Activated naive CD4-positive, alpha-beta T cell treated with anti-CD3 and anti-CD28 coated beads for 36 hours (primary cell): ENCODE measurements at regions not wholly inside any gene's neighbourhood (a gene's known extent, or its start where the extent isn't known, plus 50 kb on each side); places are given as distances from the start of the nearest gene placed in this dataset.
"Not testable (repeated sequence)": the region's sequence is repeated elsewhere in the genome, so short reads cannot be mapped to it uniquely, and the experiment has no call there.

Experiments used
- CTCF ChIA-PET: fragments of 350-600 bp; sonication (Branson Sonifier 250); formaldehyde crosslinking; loops from one replicate; lab custom pipeline; 2021; ENCODE audit warnings: antibody characterized with exemption; lab: Charles Lee
- DNase-seq: peaks from one replicate; pipeline ENCODE4 v3.0.0-alpha.2; 2020
- H3K27ac Mint-ChIP-seq: one replicate; pipeline ENCODE4 v1.8.0; 2021; ENCODE audit warnings: mild to moderate bottlenecking, mixed read lengths
- H3K27me3 Mint-ChIP-seq: one replicate; pipeline ENCODE4 v1.8.0; 2021; ENCODE audit warnings: low read depth, mixed read lengths
- H3K36me3 Mint-ChIP-seq: one replicate; pipeline ENCODE4 v1.8.0; 2021; ENCODE audit warnings: low read depth, mixed read lengths
- H3K4me1 Mint-ChIP-seq: one replicate; pipeline ENCODE4 v1.8.0; 2021; ENCODE audit warnings: low read depth, mixed read lengths
- H3K4me3 Mint-ChIP-seq: one replicate; pipeline ENCODE4 v1.8.0; 2021; ENCODE audit warnings: mild to moderate bottlenecking, moderate library complexity, mixed read lengths
- H3K9me3 Mint-ChIP-seq: one replicate; pipeline ENCODE4 v1.8.0; 2021; ENCODE audit warnings: mixed read lengths
- intact Hi-C: fragments of 100-400 bp; cut with micrococcal nuclease; formaldehyde crosslinking; loops from one replicate; pipeline ENCODE4 v1.15.1; 2023

GRCh38 chr2:184057910-184058309 lies 540.4 kb upstream of the ZNF804A start:
- intact Hi-C loops = no loop called here
- H3K4me1 Mint-ChIP-seq = no peaks in the 10 kb centered on the region
- DNase-seq = no peak
- CTCF ChIA-PET = interaction anchor here (0.6 kb wide), 1 partner anchor 1729 kb away, joined by 3 read pairs; no protein-coding TSS in a partner anchor
- H3K9me3 Mint-ChIP-seq = peaks cover 6% of the 10 kb centered on the region
- no peak overlapping the region for H3K27ac Mint-ChIP-seq
- H3K4me3 Mint-ChIP-seq = no peak overlapping the region
- no peaks in the 10 kb centered on the region for H3K27me3 Mint-ChIP-seq
- H3K36me3 Mint-ChIP-seq = no peaks in the 10 kb centered on the region

GRCh38 chr2:184060268-184060667 lies 538.1 kb upstream of the ZNF804A start:
- H3K27me3 Mint-ChIP-seq, intact Hi-C loops, H3K4me1 Mint-ChIP-seq, H3K36me3 Mint-ChIP-seq, H3K9me3 Mint-ChIP-seq, DNase-seq, H3K4me3 Mint-ChIP-seq, CTCF ChIA-PET, H3K27ac Mint-ChIP-seq: not testable (repeated sequence)

DNA sequence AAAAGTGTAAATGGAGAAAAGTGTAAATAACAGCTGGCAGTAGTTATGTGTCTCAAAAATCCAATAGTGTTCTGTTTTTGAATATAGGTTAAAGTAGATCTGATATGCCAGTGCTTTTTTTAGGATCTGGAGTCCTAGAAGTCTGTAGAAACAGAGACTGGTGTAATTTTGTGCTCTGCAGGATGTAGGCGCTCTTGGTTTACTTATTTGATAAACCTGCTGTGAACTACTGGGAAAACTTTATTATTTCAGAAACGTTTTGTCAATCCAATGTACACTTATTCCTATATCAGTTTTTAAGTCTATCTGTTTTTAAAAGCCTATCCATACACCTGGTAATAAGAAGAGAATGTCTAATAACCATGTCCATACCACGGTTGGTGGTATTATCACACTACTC lies 530.8 kb upstream of the ZNF804A start:
- CTCF ChIA-PET = no interaction called here
- no peaks in the 10 kb centered on the region for H3K4me1 Mint-ChIP-seq
- no peak overlapping the region for H3K27ac Mint-ChIP-seq
- H3K36me3 Mint-ChIP-seq = no peaks in the 10 kb centered on the region
- no peaks in the 10 kb centered on the region for H3K27me3 Mint-ChIP-seq
- DNase-seq = no peak
- intact Hi-C loops = no loop called here
- no peak overlapping the region for H3K4me3 Mint-ChIP-seq
- peaks cover 2% of the 10 kb centered on the region for H3K9me3 Mint-ChIP-seq

DNA sequence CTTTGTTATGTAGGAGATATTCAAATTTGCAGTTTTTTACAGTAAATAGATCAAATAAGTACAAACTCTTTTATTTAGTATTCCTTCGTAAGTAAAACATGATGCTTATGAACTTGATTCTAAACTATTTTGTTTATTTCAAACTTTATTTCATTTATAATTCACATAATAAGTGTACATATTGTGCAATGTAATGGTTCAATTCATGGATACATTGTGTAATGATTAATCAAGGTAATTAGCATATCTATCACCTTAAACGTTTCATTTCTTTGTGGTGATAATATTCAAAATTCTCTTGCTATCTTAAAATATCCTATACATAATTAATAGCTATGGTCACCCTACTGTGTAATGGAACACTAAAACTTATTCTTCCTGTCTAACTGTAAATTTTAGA lies 525.9 kb upstream of the ZNF804A start:
- Mint-ChIP-seq H3K27me3 (no peaks in the 10 kb centered on the region), H3K9me3 (peaks cover 2% of the 10 kb centered on the region), H3K36me3 (no peaks in the 10 kb centered on the region), H3K4me1 (no peaks in the 10 kb centered on the region), H3K27ac (no peak overlapping the region), H3K4me3 (no peak overlapping the region)
- intact Hi-C loops = no loop called here
- no peak for DNase-seq
- CTCF ChIA-PET = no interaction called here

DNA sequence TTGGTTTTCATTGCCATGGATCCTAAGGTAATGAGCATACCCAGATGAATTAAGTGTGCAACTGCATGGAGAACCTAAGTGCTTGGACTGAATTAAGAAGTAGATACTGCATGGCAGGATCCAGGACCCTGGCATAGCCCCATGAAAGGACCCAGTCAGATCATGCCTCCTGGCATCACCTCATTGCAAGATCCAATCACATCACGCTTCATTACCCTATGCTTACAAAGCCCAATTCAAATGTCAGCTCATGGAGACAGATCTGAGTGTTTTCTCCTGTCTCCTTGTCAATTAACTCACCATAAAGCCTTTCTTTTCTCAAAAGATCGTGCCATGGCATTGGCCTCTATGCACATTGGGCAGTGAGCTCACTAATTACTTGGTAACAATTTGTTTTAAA lies 519.8 kb upstream of the ZNF804A start:
- Mint-ChIP-seq H3K27ac (no peak overlapping the region), H3K4me3 (no peak overlapping the region), H3K9me3 (peaks cover 7% of the 10 kb centered on the region), H3K27me3 (no peaks in the 10 kb centered on the region), H3K4me1 (no peaks in the 10 kb centered on the region), H3K36me3 (no peaks in the 10 kb centered on the region)
- intact Hi-C loops = no loop called here
- CTCF ChIA-PET = no interaction called here
- DNase-seq = no peak

- DNase-seq = no peak
- Mint-ChIP-seq H3K4me3 (no peak overlapping the region), H3K27me3 (no peaks in the 10 kb centered on the region), H3K27ac (no peak overlapping the region), H3K9me3 (peaks cover 10% of the 10 kb centered on the region), H3K36me3 (no peaks in the 10 kb centered on the region), H3K4me1 (no peaks in the 10 kb centered on the region)
- CTCF ChIA-PET = no interaction called here
- intact Hi-C loops = no loop called here
These were observed 506.9 kb upstream of the ZNF804A start for GRCh38 chr2:184091456-184091855.

GRCh38 chr2:184113696-184114403 lies 484.5 kb upstream of the ZNF804A start:
- Mint-ChIP-seq H3K4me3 (no peak overlapping the region), H3K27me3 (no peaks in the 10 kb centered on the region), H3K36me3 (no peaks in the 10 kb centered on the region), H3K27ac (no peak overlapping the region), H3K4me1 (no peaks in the 10 kb centered on the region), H3K9me3 (peaks cover 2% of the 10 kb centered on the region)
- no peak for DNase-seq
- CTCF ChIA-PET = no interaction called here
- intact Hi-C loops = no loop called here

DNA sequence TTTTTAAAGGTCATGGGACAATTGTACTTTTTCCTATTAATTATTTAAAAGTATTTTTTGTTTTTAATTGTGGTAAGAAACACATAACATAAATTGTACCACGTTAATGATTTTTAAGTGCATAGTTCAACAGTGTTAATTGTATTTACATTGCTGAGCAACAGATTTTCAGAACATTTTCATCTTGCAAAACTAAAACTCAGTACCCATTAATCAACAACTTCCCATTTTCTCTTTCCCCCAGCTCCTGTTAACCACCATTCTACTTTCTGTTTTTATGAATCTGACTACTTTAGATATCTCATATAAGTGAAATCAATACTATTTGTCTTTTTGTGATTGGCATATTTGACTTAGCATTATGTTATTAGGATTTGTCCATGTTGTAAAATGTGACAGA lies 483.9 kb upstream of the ZNF804A start:
- no peak for DNase-seq
- CTCF ChIA-PET = no interaction called here
- H3K4me3 Mint-ChIP-seq = no peak overlapping the region
- H3K27ac Mint-ChIP-seq = no peak overlapping the region
- no peaks in the 10 kb centered on the region for H3K4me1 Mint-ChIP-seq
- no peaks in the 10 kb centered on the region for H3K36me3 Mint-ChIP-seq
- H3K27me3 Mint-ChIP-seq = no peaks in the 10 kb centered on the region
- peaks cover 2% of the 10 kb centered on the region for H3K9me3 Mint-ChIP-seq
- intact Hi-C loops = no loop called here

GRCh38 chr2:184119989-184120800 lies 478.1 kb upstream of the ZNF804A start:
- Mint-ChIP-seq H3K4me1 (no peaks in the 10 kb centered on the region), H3K9me3 (no peaks in the 10 kb centered on the region), H3K27me3 (no peaks in the 10 kb centered on the region), H3K27ac (no peak overlapping the region), H3K36me3 (no peaks in the 10 kb centered on the region), H3K4me3 (no peak overlapping the region)
- DNase-seq = no peak
- intact Hi-C loops = no loop called here
- CTCF ChIA-PET = no interaction called here

- DNase-seq = no peak
- H3K27me3 Mint-ChIP-seq = no peaks in the 10 kb centered on the region
- H3K27ac Mint-ChIP-seq = no peak overlapping the region
- peaks cover 1% of the 10 kb centered on the region for H3K9me3 Mint-ChIP-seq
- intact Hi-C loops = no loop called here
- CTCF ChIA-PET = no interaction called here
- H3K36me3 Mint-ChIP-seq = no peaks in the 10 kb centered on the region
- no peaks in the 10 kb centered on the region for H3K4me1 Mint-ChIP-seq
- no peak overlapping the region for H3K4me3 Mint-ChIP-seq
These were observed 472.5 kb upstream of the ZNF804A start for GRCh38 chr2:184125867-184126266.

DNA sequence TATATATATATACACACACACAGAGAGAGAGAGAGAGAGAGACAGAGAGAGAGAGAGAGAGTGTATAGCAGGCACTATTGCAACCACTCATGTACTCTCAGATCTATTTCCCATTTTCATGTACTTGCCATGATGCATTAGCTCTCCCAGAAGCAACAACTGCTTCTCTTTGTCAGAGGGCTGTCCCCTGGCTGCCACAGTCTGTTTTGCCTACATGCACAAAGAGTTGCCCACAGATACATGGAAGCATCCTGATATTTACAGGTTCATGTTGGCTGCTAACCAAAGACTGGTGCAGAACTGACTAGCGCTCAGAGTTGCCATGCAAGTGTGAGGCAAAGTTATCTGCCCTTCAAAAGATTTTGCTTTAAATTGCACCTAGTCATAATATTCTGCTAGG lies 469.3 kb upstream of the ZNF804A start:
- no peaks in the 10 kb centered on the region for H3K36me3 Mint-ChIP-seq
- no peak overlapping the region for H3K4me3 Mint-ChIP-seq
- intact Hi-C loops = no loop called here
- H3K27ac Mint-ChIP-seq = no peak overlapping the region
- peaks cover 7% of the 10 kb centered on the region for H3K9me3 Mint-ChIP-seq
- no peaks in the 10 kb centered on the region for H3K4me1 Mint-ChIP-seq
- H3K27me3 Mint-ChIP-seq = no peaks in the 10 kb centered on the region
- DNase-seq = no peak
- CTCF ChIA-PET = no interaction called here

GRCh38 chr2:184137955-184138354 lies 460.4 kb upstream of the ZNF804A start:
- Mint-ChIP-seq H3K27me3 (no peaks in the 10 kb centered on the region), H3K4me1 (no peaks in the 10 kb centered on the region), H3K36me3 (no peaks in the 10 kb centered on the region), H3K9me3 (peaks cover 7% of the 10 kb centered on the region), H3K4me3 (no peak overlapping the region), H3K27ac (no peak overlapping the region)
- intact Hi-C loops = no loop called here
- CTCF ChIA-PET = no interaction called here
- no peak for DNase-seq

DNA sequence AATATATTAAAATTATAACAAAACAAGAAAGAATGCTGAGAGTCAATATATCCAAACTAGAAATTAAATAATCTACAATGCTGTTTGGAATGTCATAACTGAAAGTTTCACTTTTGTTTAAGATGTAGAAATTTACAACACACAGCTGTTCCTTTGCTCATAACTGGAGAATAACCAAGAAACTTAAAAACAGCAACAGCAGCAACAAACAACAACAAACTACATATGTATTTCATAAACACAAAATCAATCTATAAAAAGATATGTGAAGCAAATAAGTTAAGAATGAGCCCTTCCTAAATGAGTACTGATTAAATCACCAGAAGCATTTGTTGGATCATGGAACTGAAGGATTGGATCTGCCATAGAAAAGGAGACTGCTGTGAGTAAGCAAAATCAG lies 456.5 kb upstream of the ZNF804A start:
- no peak overlapping the region for H3K4me3 Mint-ChIP-seq
- H3K9me3 Mint-ChIP-seq = no peaks in the 10 kb centered on the region
- H3K27me3 Mint-ChIP-seq = no peaks in the 10 kb centered on the region
- no peaks in the 10 kb centered on the region for H3K4me1 Mint-ChIP-seq
- CTCF ChIA-PET = no interaction called here
- DNase-seq = no peak
- no peak overlapping the region for H3K27ac Mint-ChIP-seq
- H3K36me3 Mint-ChIP-seq = no peaks in the 10 kb centered on the region
- intact Hi-C loops = no loop called here
